ENCODE measurements at regions not wholly inside any gene's neighbourhood (a gene's known extent, or its start where the extent isn't known, plus 50 kb on each side); places are given as distances from the start of the nearest gene placed in this dataset.

Small RNAs in the stretch of these regions (small RNA-seq; reads per million reads assigned to genes)
- 0 reads per million in 3 donors for gene RF00026
